Memory B cell (primary cell): ENCODE measurements at regions not wholly inside any gene's neighbourhood (a gene's known extent, or its start where the extent isn't known, plus 50 kb on each side); places are given as distances from the start of the nearest gene placed in this dataset.

ENCODE experiments used
- ATAC-seq: fragments of 150-1000 bp; cut with Tn5 transposase; 2 replicates; pipeline ENCODE4 v1.10.0; 2021; ENCODE audit warnings: low read depth, mild to moderate bottlenecking, moderate library complexity
- DNase-seq, 2 donors: peaks; one replicate each; pipeline ENCODE4 v3.0.0; 2022; ENCODE audit warnings: low spot score in 2 of 2
- H3K27ac Mint-ChIP-seq: one replicate; pipeline ENCODE4 v1.8.0; 2022; ENCODE audit warnings: mild to moderate bottlenecking, moderate library complexity, mixed read lengths
- H3K27me3 Mint-ChIP-seq: one replicate; pipeline ENCODE4 v1.8.0; 2022; ENCODE audit warnings: mixed read lengths
- H3K36me3 Mint-ChIP-seq: one replicate; pipeline ENCODE4 v1.8.0; 2022; ENCODE audit warnings: mild to moderate bottlenecking, mixed read lengths
- H3K4me1 Mint-ChIP-seq: one replicate; pipeline ENCODE4 v1.8.0; 2022; ENCODE audit warnings: mixed read lengths
- H3K4me3 Mint-ChIP-seq: one replicate; pipeline ENCODE4 v1.8.0; 2022; ENCODE audit warnings: mild to moderate bottlenecking, moderate library complexity, mixed read lengths
- H3K9me3 Mint-ChIP-seq: one replicate; pipeline ENCODE4 v1.8.0; 2022; ENCODE audit warnings: mixed read lengths

GRCh38 chr2:128390256-128390990 lies 71.8 kb upstream of the HS6ST1 start:
- Mint-ChIP-seq H3K4me1 (no peaks in the 10 kb centered on the region), H3K36me3 (no peaks in the 10 kb centered on the region), H3K27me3 (no peaks in the 10 kb centered on the region), H3K27ac (no peak overlapping the region), H3K4me3 (no peak overlapping the region), H3K9me3 (no peaks in the 10 kb centered on the region)
- DNase-seq = no peak
- no peak for ATAC-seq

- no peak overlapping the region for H3K27ac Mint-ChIP-seq
- no peaks in the 10 kb centered on the region for H3K36me3 Mint-ChIP-seq
- DNase-seq (no peak), ATAC-seq (no peak)
- H3K4me3 Mint-ChIP-seq = no peak overlapping the region
- H3K27me3 Mint-ChIP-seq = no peaks in the 10 kb centered on the region
- no peaks in the 10 kb centered on the region for H3K9me3 Mint-ChIP-seq
- H3K4me1 Mint-ChIP-seq = no peaks in the 10 kb centered on the region
These were observed 72.4 kb upstream of the HS6ST1 start for GRCh38 chr2:128390991-128391630.

GRCh38 chr2:128391679-128392078 lies 73.0 kb upstream of the HS6ST1 start:
- Mint-ChIP-seq H3K27me3 (no peaks in the 10 kb centered on the region), H3K4me3 (no peak overlapping the region)
- no peak for ATAC-seq

GRCh38 chr2:128392207-128392606 lies 73.5 kb upstream of the HS6ST1 start:
- Mint-ChIP-seq H3K4me3 (no peak overlapping the region), H3K27me3 (no peaks in the 10 kb centered on the region), H3K4me1 (no peaks in the 10 kb centered on the region), H3K36me3 (no peaks in the 10 kb centered on the region), H3K9me3 (no peaks in the 10 kb centered on the region), H3K27ac (no peak overlapping the region)
- ATAC-seq (no peak), DNase-seq (no peak)

More at GRCh38 chr2:128391679-128392078, 73.0 kb upstream of the HS6ST1 start:
- H3K36me3 Mint-ChIP-seq = no peaks in the 10 kb centered on the region
- H3K27ac Mint-ChIP-seq = no peak overlapping the region
- no peak for DNase-seq
- H3K9me3 Mint-ChIP-seq = no peaks in the 10 kb centered on the region
- no peaks in the 10 kb centered on the region for H3K4me1 Mint-ChIP-seq

GRCh38 chr2:128394007-128394730 lies 75.5 kb upstream of the HS6ST1 start:
- H3K27me3 Mint-ChIP-seq = no peaks in the 10 kb centered on the region
- no peak for DNase-seq
- no peak overlapping the region for H3K27ac Mint-ChIP-seq
- H3K9me3 Mint-ChIP-seq = no peaks in the 10 kb centered on the region
- no peak for ATAC-seq
- no peaks in the 10 kb centered on the region for H3K36me3 Mint-ChIP-seq
- H3K4me1 Mint-ChIP-seq = no peaks in the 10 kb centered on the region
- H3K4me3 Mint-ChIP-seq = no peak overlapping the region

- Mint-ChIP-seq H3K36me3 (no peaks in the 10 kb centered on the region), H3K9me3 (no peaks in the 10 kb centered on the region), H3K4me3 (no peak overlapping the region), H3K4me1 (no peaks in the 10 kb centered on the region), H3K27ac (no peak overlapping the region), H3K27me3 (no peaks in the 10 kb centered on the region)
- no peak for ATAC-seq
- no peak for DNase-seq
These were observed 76.5 kb upstream of the HS6ST1 start for GRCh38 chr2:128395196-128395595.

- DNase-seq = no peak
- no peaks in the 10 kb centered on the region for H3K9me3 Mint-ChIP-seq
These were observed 77.2 kb upstream of the HS6ST1 start for GRCh38 chr2:128395640-128396499.

GRCh38 chr2:128396500-128396891 lies 77.8 kb upstream of the HS6ST1 start:
- no peak overlapping the region for H3K4me3 Mint-ChIP-seq
- ATAC-seq (no peak), DNase-seq (no peak)
- H3K27ac Mint-ChIP-seq = no peak overlapping the region
- no peaks in the 10 kb centered on the region for H3K4me1 Mint-ChIP-seq
- H3K36me3 Mint-ChIP-seq = no peaks in the 10 kb centered on the region
- H3K9me3 Mint-ChIP-seq = no peaks in the 10 kb centered on the region
- no peaks in the 10 kb centered on the region for H3K27me3 Mint-ChIP-seq

More at GRCh38 chr2:128395640-128396499, 77.2 kb upstream of the HS6ST1 start:
- H3K36me3 Mint-ChIP-seq = no peaks in the 10 kb centered on the region
- no peak for ATAC-seq
- H3K4me3 Mint-ChIP-seq = no peak overlapping the region
- H3K4me1 Mint-ChIP-seq = no peaks in the 10 kb centered on the region
- no peak overlapping the region for H3K27ac Mint-ChIP-seq
- H3K27me3 Mint-ChIP-seq = no peaks in the 10 kb centered on the region

- Mint-ChIP-seq H3K27me3 (no peaks in the 10 kb centered on the region), H3K4me3 (no peak overlapping the region), H3K9me3 (no peaks in the 10 kb centered on the region), H3K27ac (no peak overlapping the region), H3K4me1 (no peaks in the 10 kb centered on the region), H3K36me3 (no peaks in the 10 kb centered on the region)
- ATAC-seq (no peak), DNase-seq (no peak)
These were observed 78.3 kb upstream of the HS6ST1 start for GRCh38 chr2:128396946-128397345.

GRCh38 chr2:128399256-128399655 lies 80.6 kb upstream of the HS6ST1 start:
- ATAC-seq = no peak
- DNase-seq = no peak
- Mint-ChIP-seq H3K36me3 (no peaks in the 10 kb centered on the region), H3K27ac (no peak overlapping the region), H3K4me3 (no peak overlapping the region), H3K4me1 (no peaks in the 10 kb centered on the region), H3K27me3 (peaks cover 3% of the 10 kb centered on the region), H3K9me3 (no peaks in the 10 kb centered on the region)

- ATAC-seq (no peak), DNase-seq (no peak)
- Mint-ChIP-seq H3K4me3 (no peak overlapping the region), H3K27ac (no peak overlapping the region), H3K36me3 (no peaks in the 10 kb centered on the region), H3K9me3 (no peaks in the 10 kb centered on the region), H3K27me3 (peaks cover 4% of the 10 kb centered on the region), H3K4me1 (no peaks in the 10 kb centered on the region)
These were observed 81.1 kb upstream of the HS6ST1 start for GRCh38 chr2:128399690-128400291.

GRCh38 chr2:128401680-128402079 lies 83.0 kb upstream of the HS6ST1 start:
- Mint-ChIP-seq H3K27ac (no peak overlapping the region), H3K36me3 (no peaks in the 10 kb centered on the region), H3K4me3 (no peak overlapping the region), H3K9me3 (no peaks in the 10 kb centered on the region), H3K4me1 (no peaks in the 10 kb centered on the region), H3K27me3 (peaks cover 11% of the 10 kb centered on the region)
- no peak for DNase-seq
- no peak for ATAC-seq

GRCh38 chr2:128402911-128403670 lies 84.4 kb upstream of the HS6ST1 start:
- Mint-ChIP-seq H3K27me3 (peaks cover 11% of the 10 kb centered on the region), H3K4me1 (no peaks in the 10 kb centered on the region), H3K4me3 (no peak overlapping the region), H3K27ac (no peak overlapping the region), H3K9me3 (no peaks in the 10 kb centered on the region), H3K36me3 (no peaks in the 10 kb centered on the region)
- DNase-seq (no peak), ATAC-seq (no peak)
